ENCODE measurements at regions not wholly inside any gene's neighbourhood (a gene's known extent, or its start where the extent isn't known, plus 50 kb on each side); places are given as distances from the start of the nearest gene placed in this dataset.

DNA sequence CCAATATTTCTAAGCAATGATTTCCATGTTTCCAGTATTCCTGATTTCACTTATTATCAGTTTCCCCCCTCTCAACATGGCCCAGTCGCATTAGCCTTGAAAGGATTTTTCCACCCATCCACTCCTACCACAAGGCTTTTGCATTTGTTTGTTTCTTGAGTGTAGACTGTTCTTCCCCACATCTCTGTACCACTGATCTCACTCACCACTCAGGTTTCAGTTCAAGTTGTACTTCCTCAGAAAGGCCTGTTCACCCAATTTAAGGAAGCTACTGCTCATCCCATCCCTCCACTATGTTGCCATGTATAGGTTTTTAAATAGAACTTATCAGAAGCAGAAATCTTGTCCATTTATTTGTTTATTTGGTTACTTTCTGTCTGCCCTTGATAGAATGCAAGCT is 472.3 kb downstream of the FAM181B start:
- Histone ChIP-seq H3K4me1 (ENCODE audit: control insufficient read depth, extremely low read depth, insufficient read depth, low read length) (no peaks in the 10 kb centered on the region), H3K4me3 (replicated peaks in 1 of 3; ENCODE audit: insufficient read depth in 1 of 3, low read depth in 1 of 3, low read length in 3 of 3) (no peak overlapping the region), H3K27ac (ENCODE audit: insufficient read depth, low read depth, low read length) (no peak overlapping the region), H3K4me2 (ENCODE audit: insufficient read depth, low read length) (no peak overlapping the region), H4K20me1 (replicated peaks; ENCODE audit: control insufficient read depth, extremely low read depth, insufficient read depth, low read length) (no peaks in the 10 kb centered on the region), H2AFZ (ENCODE audit: low read depth, low read length) (no peak overlapping the region), H3K36me3 (ENCODE audit: control insufficient read depth in 2 of 2, extremely low read depth in 1 of 2, insufficient read depth in 2 of 2, low read length in 2 of 2) (no peaks in the 10 kb centered on the region), H3K9me3 (replicated peaks; ENCODE audit: control insufficient read depth, insufficient read depth, low read length) (no peaks in the 10 kb centered on the region), H3K9me1 (replicated peaks; ENCODE audit: control insufficient read depth, extremely low read depth, insufficient read depth, low read length) (no peaks in the 10 kb centered on the region), H3K9ac (replicated peaks; ENCODE audit: extremely low read depth, insufficient read depth, low read length) (no peak overlapping the region), H3K27me3 (ENCODE audit: control insufficient read depth in 2 of 2, insufficient read depth in 2 of 2, low read length in 2 of 2) (no peaks in the 10 kb centered on the region), H3K79me2 (ENCODE audit: control insufficient read depth, insufficient read depth, low read length) (no peaks in the 10 kb centered on the region)
- CTCF ChIA-PET, result no interaction called here
- intact Hi-C loops (cut with micrococcal nuclease), result no loop called here
- no peak for FAIRE-seq
- dilution Hi-C loops (cut with MboI; ENCODE audit: extremely low pct_ligation_motif_present, low sequenced_read_pairs), result no loop called here
- DNase-seq (ENCODE audit: low read depth, low spot score), result no peak
- POLR2A ChIA-PET, result no interaction called here
- TF ChIP-seq, protein P1, sequence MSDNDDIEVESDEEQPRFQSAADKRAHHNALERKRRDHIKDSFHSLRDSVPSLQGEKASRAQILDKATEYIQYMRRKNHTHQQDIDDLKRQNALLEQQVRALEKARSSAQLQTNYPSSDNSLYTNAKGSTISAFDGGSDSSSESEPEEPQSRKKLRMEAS (IDR thresholded peaks at IDR 0.05; ENCODE audit: insufficient read depth, insufficient read length), result no peak
- TF ChIP-seq FOS (IDR thresholded peaks at IDR 0.05; ENCODE audit: borderline replicate concordance, insufficient read depth, low read length) (no peak), EZH2 (IDR thresholded peaks at IDR 0.05; ENCODE audit: borderline replicate concordance, low read depth, low read length, severe bottlenecking) (no peak), MYC (IDR thresholded peaks at IDR 0.05; ENCODE audit: low read depth, low read length) (no peak), GATA2 (IDR thresholded peaks at IDR 0.05; ENCODE audit: insufficient read depth, insufficient read length, low read depth, low read length) (no peak), POLR2AphosphoS5 (IDR thresholded peaks at IDR 0.05; ENCODE audit: insufficient read depth, low read depth, low read length) (no peak), JUN (IDR thresholded peaks at IDR 0.05; ENCODE audit: borderline replicate concordance, insufficient read depth, insufficient read length, low read depth) (no peak), POLR2A (IDR thresholded peaks at IDR 0.05; ENCODE audit: low read depth, low read length) (no peak)
- TF ChIP-seq, protein P2, sequence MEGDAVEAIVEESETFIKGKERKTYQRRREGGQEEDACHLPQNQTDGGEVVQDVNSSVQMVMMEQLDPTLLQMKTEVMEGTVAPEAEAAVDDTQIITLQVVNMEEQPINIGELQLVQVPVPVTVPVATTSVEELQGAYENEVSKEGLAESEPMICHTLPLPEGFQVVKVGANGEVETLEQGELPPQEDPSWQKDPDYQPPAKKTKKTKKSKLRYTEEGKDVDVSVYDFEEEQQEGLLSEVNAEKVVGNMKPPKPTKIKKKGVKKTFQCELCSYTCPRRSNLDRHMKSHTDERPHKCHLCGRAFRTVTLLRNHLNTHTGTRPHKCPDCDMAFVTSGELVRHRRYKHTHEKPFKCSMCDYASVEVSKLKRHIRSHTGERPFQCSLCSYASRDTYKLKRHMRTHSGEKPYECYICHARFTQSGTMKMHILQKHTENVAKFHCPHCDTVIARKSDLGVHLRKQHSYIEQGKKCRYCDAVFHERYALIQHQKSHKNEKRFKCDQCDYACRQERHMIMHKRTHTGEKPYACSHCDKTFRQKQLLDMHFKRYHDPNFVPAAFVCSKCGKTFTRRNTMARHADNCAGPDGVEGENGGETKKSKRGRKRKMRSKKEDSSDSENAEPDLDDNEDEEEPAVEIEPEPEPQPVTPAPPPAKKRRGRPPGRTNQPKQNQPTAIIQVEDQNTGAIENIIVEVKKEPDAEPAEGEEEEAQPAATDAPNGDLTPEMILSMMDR (IDR thresholded peaks at IDR 0.05; ENCODE audit: extremely low read depth in 1 of 2, insufficient read depth in 1 of 2, low read depth in 1 of 2, low read length in 2 of 2), result no peak
- BruUV-seq (replicated peaks), result no TSS peak
